Astrocyte (in vitro differentiated cells and primary cell): ENCODE measurements at regions not wholly inside any gene's neighbourhood (a gene's known extent, or its start where the extent isn't known, plus 50 kb on each side); places are given as distances from the start of the nearest gene placed in this dataset.

Source experiments
- DNase-seq: peaks from one replicate; pipeline ENCODE4 v3.0.0-alpha.2; 2010; ENCODE audit warnings: low read depth
- FAIRE-seq: peaks from 2 replicates; lab custom pipeline; 2011; peaks lifted over from hg19 to GRCh38; lab: Jason Lieb, UNC
- H2AFZ ChIP-seq: 2 replicates; pipeline ENCODE4 v1.6.0; 2012; ENCODE audit warnings: low read depth, low read length, inconsistent platforms
- H3K27ac ChIP-seq: 2 replicates; pipeline ENCODE4 v1.5.1; 2011; ENCODE audit warnings: low read depth, low read length, inconsistent platforms
- H3K27me3 ChIP-seq: 2 replicates; pipeline ENCODE4 v1.6.0; 2011; ENCODE audit warnings: low read length, inconsistent platforms; ENCODE audit not compliant: insufficient read depth
- H3K36me3 ChIP-seq: 2 replicates; pipeline ENCODE4 v1.5.1; 2011; ENCODE audit warnings: low read length, inconsistent platforms; ENCODE audit not compliant: insufficient read depth
- H3K4me1 ChIP-seq: 2 replicates; pipeline ENCODE4 v1.5.1; 2011; ENCODE audit warnings: low read length, inconsistent platforms; ENCODE audit not compliant: insufficient read depth
- H3K4me2 ChIP-seq: 2 replicates; pipeline ENCODE4 v1.6.0; 2012; ENCODE audit warnings: low read length, inconsistent platforms
- H3K4me3 ChIP-seq: 2 replicates; pipeline ENCODE4 v1.5.1; 2011; ENCODE audit warnings: low read depth, mild to moderate bottlenecking, low read length, inconsistent platforms; ENCODE audit not compliant: insufficient read depth
- H3K79me2 ChIP-seq: 2 replicates; pipeline ENCODE4 v1.6.0; 2012; ENCODE audit warnings: mild to moderate bottlenecking, low read length, inconsistent platforms; ENCODE audit not compliant: insufficient read depth
- H3K9ac ChIP-seq: 2 replicates; pipeline ENCODE4 v1.6.0; 2012; ENCODE audit warnings: mild to moderate bottlenecking, low read length, inconsistent platforms
- H3K9me3 ChIP-seq: 2 replicates; pipeline ENCODE4 v1.5.1; 2012; ENCODE audit warnings: low read depth, mild to moderate bottlenecking, low read length, inconsistent platforms; ENCODE audit not compliant: insufficient read depth
- H4K20me1 ChIP-seq: 2 replicates; pipeline ENCODE4 v1.6.0; 2012; ENCODE audit warnings: low read length, inconsistent platforms; ENCODE audit not compliant: insufficient read depth
- H3K27ac Mint-ChIP-seq: one replicate; pipeline ENCODE4 v1.8.0; 2021; ENCODE audit warnings: mild to moderate bottlenecking, mixed read lengths; ENCODE audit not compliant: unreplicated experiment
- H3K27me3 Mint-ChIP-seq: one replicate; pipeline ENCODE4 v1.8.0; 2021; ENCODE audit warnings: low read depth, mixed read lengths; ENCODE audit not compliant: unreplicated experiment
- H3K36me3 Mint-ChIP-seq: one replicate; pipeline ENCODE4 v1.8.0; 2021; ENCODE audit warnings: low read depth, mixed read lengths; ENCODE audit not compliant: unreplicated experiment
- H3K4me1 Mint-ChIP-seq: one replicate; pipeline ENCODE4 v1.8.0; 2021; ENCODE audit warnings: low read depth, mixed read lengths; ENCODE audit not compliant: unreplicated experiment
- H3K4me3 Mint-ChIP-seq: one replicate; pipeline ENCODE4 v1.8.0; 2021; ENCODE audit warnings: mild to moderate bottlenecking, moderate library complexity, mixed read lengths; ENCODE audit not compliant: unreplicated experiment
- H3K9me3 Mint-ChIP-seq: one replicate; pipeline ENCODE4 v1.8.0; 2021; ENCODE audit warnings: mild to moderate bottlenecking, mixed read lengths; ENCODE audit not compliant: unreplicated experiment
- CTCF ChIP-seq: IDR thresholded peaks from 2 replicates; pipeline ENCODE4 v1.5.1; 2011; ENCODE audit warnings: low read depth, mild to moderate bottlenecking, inconsistent platforms, low read length, moderate library complexity; ENCODE audit not compliant: insufficient read depth
- EZH2 ChIP-seq: IDR thresholded peaks from 2 replicates; pipeline ENCODE4 v1.6.1; 2012; ENCODE audit warnings: mild to moderate bottlenecking, low read length, inconsistent platforms; ENCODE audit not compliant: insufficient read depth

- no peak overlapping the region for H3K4me2 ChIP-seq
- no peak for FAIRE-seq
- no peak overlapping the region for H3K27ac ChIP-seq
- no peak for DNase-seq
- H3K36me3 ChIP-seq: no peaks in the 10 kb centered on the region
- TF ChIP-seq EZH2 (no peak), CTCF (no peak)
- no peaks in the 10 kb centered on the region for H3K9me3 ChIP-seq
- H3K4me3 ChIP-seq: no peak overlapping the region
- H3K4me1 ChIP-seq: no peaks in the 10 kb centered on the region
- H3K27me3 Mint-ChIP-seq: peaks cover 3% of the 10 kb centered on the region
- H3K9me3 Mint-ChIP-seq: no peaks in the 10 kb centered on the region
- no peaks in the 10 kb centered on the region for H3K79me2 ChIP-seq
- no peak overlapping the region for H3K4me3 Mint-ChIP-seq
- no peak overlapping the region for H3K27ac Mint-ChIP-seq
- H3K36me3 Mint-ChIP-seq: no peaks in the 10 kb centered on the region
- no peaks in the 10 kb centered on the region for H3K4me1 Mint-ChIP-seq
- H3K9ac ChIP-seq: no peak overlapping the region
- no peak overlapping the region for H2AFZ ChIP-seq
- H3K27me3 ChIP-seq: no peaks in the 10 kb centered on the region
- no peaks in the 10 kb centered on the region for H4K20me1 ChIP-seq
Observed at GRCh38 chr6:63436356-63436755, 116.6 kb upstream of the LGSN start.

GRCh38 chr6:63437058-63437457, 117.3 kb upstream of the LGSN start:
- Mint-ChIP-seq H3K4me3 (no peak overlapping the region), H3K4me1 (no peaks in the 10 kb centered on the region), H3K36me3 (no peaks in the 10 kb centered on the region), H3K27ac (no peak overlapping the region), H3K27me3 (peaks cover 3% of the 10 kb centered on the region), H3K9me3 (peaks cover 3% of the 10 kb centered on the region)
- Histone ChIP-seq H3K9ac (no peak overlapping the region), H3K27ac (no peak overlapping the region), H4K20me1 (no peaks in the 10 kb centered on the region), H3K4me2 (no peak overlapping the region), H3K4me1 (no peaks in the 10 kb centered on the region), H3K27me3 (no peaks in the 10 kb centered on the region), H3K9me3 (no peaks in the 10 kb centered on the region), H3K36me3 (no peaks in the 10 kb centered on the region), H3K4me3 (no peak overlapping the region), H3K79me2 (no peaks in the 10 kb centered on the region), H2AFZ (no peak overlapping the region)
- DNase-seq: no peak
- TF ChIP-seq EZH2 (no peak), CTCF (no peak)
- no peak for FAIRE-seq

GRCh38 chr6:63440057-63440456, 120.3 kb upstream of the LGSN start:
- FAIRE-seq (no peak), DNase-seq (no peak)
- H2AFZ ChIP-seq: no peak overlapping the region
- H3K9ac ChIP-seq: no peak overlapping the region
- H3K4me1 ChIP-seq: no peaks in the 10 kb centered on the region
- H3K36me3 ChIP-seq: no peaks in the 10 kb centered on the region
- no peak overlapping the region for H3K27ac Mint-ChIP-seq
- no peak overlapping the region for H3K4me3 ChIP-seq
- no peaks in the 10 kb centered on the region for H4K20me1 ChIP-seq
- no peaks in the 10 kb centered on the region for H3K79me2 ChIP-seq
- no peak overlapping the region for H3K4me2 ChIP-seq
- H3K27me3 ChIP-seq: no peaks in the 10 kb centered on the region
- no peaks in the 10 kb centered on the region for H3K9me3 ChIP-seq
- no peak overlapping the region for H3K27ac ChIP-seq
- H3K4me1 Mint-ChIP-seq: no peaks in the 10 kb centered on the region
- no peaks in the 10 kb centered on the region for H3K36me3 Mint-ChIP-seq
- TF ChIP-seq CTCF (no peak), EZH2 (no peak)
- H3K27me3 Mint-ChIP-seq: peaks cover 3% of the 10 kb centered on the region
- H3K9me3 Mint-ChIP-seq: peaks cover 7% of the 10 kb centered on the region
- H3K4me3 Mint-ChIP-seq: no peak overlapping the region
